Activated CD4-positive, CD25-positive, alpha-beta regulatory T cell treated with anti-CD3 and anti-CD28 coated beads, Interleukin-2, amount 50 U/mL, for 16 hours (primary cell): ENCODE measurements at regions not wholly inside any gene's neighbourhood (a gene's known extent, or its start where the extent isn't known, plus 50 kb on each side); places are given as distances from the start of the nearest gene placed in this dataset.

Experiments used
- DNase-seq: peaks from one replicate; pipeline ENCODE4 v3.0.0-alpha.2; 2020; ENCODE audit warnings: low read depth, low spot score

GRCh38 chr14:65250162-65250495, 147.8 kb upstream of the MAX start:
- no peak for DNase-seq

GRCh38 chr14:65251213-65251612, 148.9 kb upstream of the MAX start:
- no peak for DNase-seq

GRCh38 chr14:65252482-65253255, 150.4 kb upstream of the MAX start:
- no peak for DNase-seq

GRCh38 chr14:65255029-65255545, 152.8 kb upstream of the MAX start:
- DNase-seq: no peak

- DNase-seq: no peak
Observed at GRCh38 chr14:65255583-65256461, 153.5 kb upstream of the MAX start.

- DNase-seq: no peak
Observed at GRCh38 chr14:65256714-65257113, 154.4 kb upstream of the MAX start.

GRCh38 chr14:65257425-65257824, 155.1 kb upstream of the FUT8 start:
- no peak for DNase-seq

- no peak for DNase-seq
Observed at GRCh38 chr14:65258391-65258790, 154.1 kb upstream of the FUT8 start.

- no peak for DNase-seq
Observed at GRCh38 chr14:65259000-65259399, 153.5 kb upstream of the FUT8 start.

- no peak for DNase-seq
Observed at GRCh38 chr14:65260786-65261185, 151.7 kb upstream of the FUT8 start.

- DNase-seq: no peak
Observed at GRCh38 chr14:65261425-65261920, 151.1 kb upstream of the FUT8 start.

- DNase-seq: no peak
Observed at GRCh38 chr14:65261946-65262345, 150.6 kb upstream of the FUT8 start.

- no peak for DNase-seq
Observed at GRCh38 chr14:65263177-65263788, 149.2 kb upstream of the FUT8 start.

GRCh38 chr14:65267856-65268255, 144.7 kb upstream of the FUT8 start:
- no peak for DNase-seq

GRCh38 chr14:65268594-65268993, 143.9 kb upstream of the FUT8 start:
- DNase-seq: no peak

GRCh38 chr14:65269732-65270131, 142.8 kb upstream of the FUT8 start:
- DNase-seq: no peak

- no peak for DNase-seq
Observed at GRCh38 chr14:65277027-65277426, 135.5 kb upstream of the FUT8 start.

GRCh38 chr14:65277580-65278270, 134.8 kb upstream of the FUT8 start:
- no peak for DNase-seq

- no peak for DNase-seq
Observed at GRCh38 chr14:65278589-65278988, 133.9 kb upstream of the FUT8 start.

- no peak for DNase-seq
Observed at GRCh38 chr14:65279510-65279909, 133.0 kb upstream of the FUT8 start.

- DNase-seq: no peak
Observed at GRCh38 chr14:65279958-65280357, 132.6 kb upstream of the FUT8 start.

GRCh38 chr14:65280653-65281052, 131.9 kb upstream of the FUT8 start:
- DNase-seq: no peak
